ENCODE measurements at regions not wholly inside any gene's neighbourhood (a gene's known extent, or its start where the extent isn't known, plus 50 kb on each side); places are given as distances from the start of the nearest gene placed in this dataset.

- H3K4me3 ChIP-seq = no peak overlapping the region
- H3K27ac ChIP-seq = no peak overlapping the region
- no peak for DNase-seq
- intact Hi-C loops (cut with DNase I; ENCODE audit: low total_unique reads) = no loop called here
- H3K4me1 ChIP-seq = no peaks in the 10 kb centered on the region
- H3K36me3 ChIP-seq = no peaks in the 10 kb centered on the region
- 44 to 86% methylated on average over 1 to 3 of the region's 3 CpGs for WGBS, 2 donors (ENCODE audit: low coverage in 1 of 2)
- no peak for TF ChIP-seq POLR2A (IDR thresholded peaks at IDR 0.05)
- TF ChIP-seq, protein P1, sequence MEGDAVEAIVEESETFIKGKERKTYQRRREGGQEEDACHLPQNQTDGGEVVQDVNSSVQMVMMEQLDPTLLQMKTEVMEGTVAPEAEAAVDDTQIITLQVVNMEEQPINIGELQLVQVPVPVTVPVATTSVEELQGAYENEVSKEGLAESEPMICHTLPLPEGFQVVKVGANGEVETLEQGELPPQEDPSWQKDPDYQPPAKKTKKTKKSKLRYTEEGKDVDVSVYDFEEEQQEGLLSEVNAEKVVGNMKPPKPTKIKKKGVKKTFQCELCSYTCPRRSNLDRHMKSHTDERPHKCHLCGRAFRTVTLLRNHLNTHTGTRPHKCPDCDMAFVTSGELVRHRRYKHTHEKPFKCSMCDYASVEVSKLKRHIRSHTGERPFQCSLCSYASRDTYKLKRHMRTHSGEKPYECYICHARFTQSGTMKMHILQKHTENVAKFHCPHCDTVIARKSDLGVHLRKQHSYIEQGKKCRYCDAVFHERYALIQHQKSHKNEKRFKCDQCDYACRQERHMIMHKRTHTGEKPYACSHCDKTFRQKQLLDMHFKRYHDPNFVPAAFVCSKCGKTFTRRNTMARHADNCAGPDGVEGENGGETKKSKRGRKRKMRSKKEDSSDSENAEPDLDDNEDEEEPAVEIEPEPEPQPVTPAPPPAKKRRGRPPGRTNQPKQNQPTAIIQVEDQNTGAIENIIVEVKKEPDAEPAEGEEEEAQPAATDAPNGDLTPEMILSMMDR (IDR thresholded peaks at IDR 0.05) = no peak
- no peak for TF ChIP-seq EP300 (IDR thresholded peaks at IDR 0.05; ENCODE audit: low read depth)
- no peak for TF ChIP-seq POLR2AphosphoS5 (IDR thresholded peaks at IDR 0.05)
- H3K9me3 ChIP-seq = no peaks in the 10 kb centered on the region
- H3K27me3 ChIP-seq = no peaks in the 10 kb centered on the region
- in situ Hi-C loops (cut with MboI; ENCODE audit: low pct_ligation_motif_present in 1 of 4, low pct_unique_long_range_greater_than_20kb in 1 of 4, low sequenced_read_pairs in 3 of 4) = no loop called here
These were observed 145.2 kb upstream of the TMEM108 start for GRCh38 chr3:132892956-132893355.

DNA sequence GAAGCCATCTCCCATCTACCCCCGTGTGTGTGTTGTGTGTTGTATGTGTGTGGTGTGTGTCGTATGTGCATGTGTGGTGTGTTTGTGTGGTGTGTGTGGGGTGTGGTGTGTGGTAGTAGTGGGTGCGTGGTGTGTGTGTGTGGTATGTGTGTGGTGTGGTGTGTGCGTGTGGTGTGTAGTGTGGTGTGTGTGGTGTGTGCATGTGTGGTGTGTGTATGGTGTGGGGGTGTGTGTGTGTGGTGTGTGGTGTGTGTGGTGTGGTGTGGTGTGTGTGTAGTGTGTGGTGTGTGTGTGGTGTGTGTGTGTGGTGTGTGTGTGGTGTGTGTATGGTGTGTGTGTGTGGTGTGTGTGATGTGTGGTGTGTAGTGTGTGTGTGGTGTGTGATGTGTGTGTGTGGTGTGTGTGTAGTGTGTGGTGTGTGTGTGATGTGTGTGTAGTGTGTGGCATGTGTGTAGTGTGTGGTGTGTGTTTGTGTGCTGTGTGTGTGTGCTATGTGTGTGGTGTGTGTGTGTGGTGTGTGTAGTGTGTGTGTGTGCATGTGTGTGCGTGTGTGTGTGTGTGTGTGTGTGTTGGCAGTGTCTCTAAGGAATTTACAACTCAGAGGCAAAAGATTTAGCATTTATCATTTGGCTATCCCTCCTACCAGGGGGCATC, 156.3 kb upstream of the TMEM108 start:
- H3K36me3 ChIP-seq = no peaks in the 10 kb centered on the region
- H3K9me3 ChIP-seq = no peaks in the 10 kb centered on the region
- TF ChIP-seq, protein P1 (IDR thresholded peaks at IDR 0.05) = no peak
- TF ChIP-seq POLR2A (IDR thresholded peaks at IDR 0.05) (no peak), POLR2AphosphoS5 (IDR thresholded peaks at IDR 0.05) (no peak), EP300 (IDR thresholded peaks at IDR 0.05; ENCODE audit: low read depth) (no peak)
- H3K27me3 ChIP-seq = no peaks in the 10 kb centered on the region
- no peak for DNase-seq
- in situ Hi-C loops (cut with MboI; ENCODE audit: low pct_ligation_motif_present in 1 of 4, low pct_unique_long_range_greater_than_20kb in 1 of 4, low sequenced_read_pairs in 3 of 4) = no loop called here
- H3K27ac ChIP-seq = no peak overlapping the region
- H3K4me3 ChIP-seq = no peak overlapping the region
- WGBS, 2 donors (ENCODE audit: low coverage in 1 of 2) = 55 to 59% methylated on average over 5 of the region's 5 CpGs
- no peaks in the 10 kb centered on the region for H3K4me1 ChIP-seq
- intact Hi-C loops (cut with DNase I; ENCODE audit: low total_unique reads) = no loop called here

DNA sequence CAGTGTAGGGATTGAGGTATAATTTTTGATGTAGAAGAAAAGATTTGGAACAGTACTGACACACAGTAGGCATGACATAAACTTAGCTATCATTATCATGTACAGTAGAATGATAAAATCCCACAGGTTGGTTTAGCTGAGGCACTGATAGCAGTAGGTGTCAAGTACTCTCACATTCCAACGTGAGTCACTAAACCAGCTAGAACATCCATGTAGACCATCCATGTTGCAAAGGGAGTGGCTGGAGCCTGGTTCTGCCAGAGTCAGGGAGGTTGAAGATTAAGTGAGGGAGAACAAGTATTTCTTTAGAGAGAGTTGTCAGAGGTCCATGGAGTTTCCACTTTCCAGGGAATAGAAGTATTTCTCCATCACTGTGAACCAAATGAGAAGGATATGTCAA, 157.2 kb upstream of the TMEM108 start:
- H3K4me3 ChIP-seq = no peak overlapping the region
- 40 to 73% methylated on average over 1 of the region's 1 CpG for WGBS, 2 donors (ENCODE audit: low coverage in 1 of 2)
- H3K27ac ChIP-seq = no peak overlapping the region
- in situ Hi-C loops (cut with MboI; ENCODE audit: low pct_ligation_motif_present in 1 of 4, low pct_unique_long_range_greater_than_20kb in 1 of 4, low sequenced_read_pairs in 3 of 4) = no loop called here
- no peaks in the 10 kb centered on the region for H3K27me3 ChIP-seq
- TF ChIP-seq POLR2AphosphoS5 (IDR thresholded peaks at IDR 0.05) (no peak), POLR2A (IDR thresholded peaks at IDR 0.05) (no peak), EP300 (IDR thresholded peaks at IDR 0.05; ENCODE audit: low read depth) (no peak)
- TF ChIP-seq, protein P1 (IDR thresholded peaks at IDR 0.05) = no peak
- no peaks in the 10 kb centered on the region for H3K36me3 ChIP-seq
- DNase-seq = no peak
- H3K9me3 ChIP-seq = no peaks in the 10 kb centered on the region
- intact Hi-C loops (cut with DNase I; ENCODE audit: low total_unique reads) = no loop called here
- H3K4me1 ChIP-seq = no peaks in the 10 kb centered on the region

GRCh38 chr3:132879656-132880055, 157.4 kb upstream of the NPHP3 start:
- Histone ChIP-seq H3K9me3 (no peaks in the 10 kb centered on the region), H3K4me1 (no peaks in the 10 kb centered on the region), H3K27me3 (no peaks in the 10 kb centered on the region), H3K36me3 (no peaks in the 10 kb centered on the region), H3K27ac (no peak overlapping the region), H3K4me3 (no peak overlapping the region)
- in situ Hi-C loops (cut with MboI; ENCODE audit: low pct_ligation_motif_present in 1 of 4, low pct_unique_long_range_greater_than_20kb in 1 of 4, low sequenced_read_pairs in 3 of 4) (no loop called here), intact Hi-C loops (cut with DNase I; ENCODE audit: low total_unique reads) (no loop called here)
- no peak for DNase-seq
- TF ChIP-seq EP300 (IDR thresholded peaks at IDR 0.05; ENCODE audit: low read depth) (no peak), POLR2A (IDR thresholded peaks at IDR 0.05) (no peak), POLR2AphosphoS5 (IDR thresholded peaks at IDR 0.05) (no peak)
- TF ChIP-seq, protein P1 (IDR thresholded peaks at IDR 0.05) = no peak

Measured in transverse colon (tissue), 4 donors.